ENCODE measurements at regions not wholly inside any gene's neighbourhood (a gene's known extent, or its start where the extent isn't known, plus 50 kb on each side); places are given as distances from the start of the nearest gene placed in this dataset.

DNA sequence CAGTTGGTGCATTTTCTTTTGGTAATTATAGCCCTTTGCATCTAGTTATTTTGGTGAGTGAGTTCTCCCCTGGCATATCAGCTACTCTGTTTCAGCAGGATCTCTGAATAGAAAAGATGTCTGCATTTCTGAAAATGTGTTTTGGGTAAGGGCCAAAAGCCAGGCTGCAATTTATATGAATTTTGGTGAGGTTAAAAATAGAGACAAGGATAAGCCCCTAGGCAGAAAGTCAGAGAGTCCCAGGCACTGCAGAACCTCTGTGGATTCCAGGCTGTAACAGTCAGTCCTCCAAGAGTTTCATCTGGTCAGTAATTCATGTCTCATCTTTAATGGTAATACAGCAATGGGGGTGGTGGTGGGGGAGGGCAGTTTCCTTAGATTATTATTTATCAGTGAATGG lies 53.0 kb downstream of the HDGFL1 start (continued):
- TF ChIP-seq, protein P1, sequence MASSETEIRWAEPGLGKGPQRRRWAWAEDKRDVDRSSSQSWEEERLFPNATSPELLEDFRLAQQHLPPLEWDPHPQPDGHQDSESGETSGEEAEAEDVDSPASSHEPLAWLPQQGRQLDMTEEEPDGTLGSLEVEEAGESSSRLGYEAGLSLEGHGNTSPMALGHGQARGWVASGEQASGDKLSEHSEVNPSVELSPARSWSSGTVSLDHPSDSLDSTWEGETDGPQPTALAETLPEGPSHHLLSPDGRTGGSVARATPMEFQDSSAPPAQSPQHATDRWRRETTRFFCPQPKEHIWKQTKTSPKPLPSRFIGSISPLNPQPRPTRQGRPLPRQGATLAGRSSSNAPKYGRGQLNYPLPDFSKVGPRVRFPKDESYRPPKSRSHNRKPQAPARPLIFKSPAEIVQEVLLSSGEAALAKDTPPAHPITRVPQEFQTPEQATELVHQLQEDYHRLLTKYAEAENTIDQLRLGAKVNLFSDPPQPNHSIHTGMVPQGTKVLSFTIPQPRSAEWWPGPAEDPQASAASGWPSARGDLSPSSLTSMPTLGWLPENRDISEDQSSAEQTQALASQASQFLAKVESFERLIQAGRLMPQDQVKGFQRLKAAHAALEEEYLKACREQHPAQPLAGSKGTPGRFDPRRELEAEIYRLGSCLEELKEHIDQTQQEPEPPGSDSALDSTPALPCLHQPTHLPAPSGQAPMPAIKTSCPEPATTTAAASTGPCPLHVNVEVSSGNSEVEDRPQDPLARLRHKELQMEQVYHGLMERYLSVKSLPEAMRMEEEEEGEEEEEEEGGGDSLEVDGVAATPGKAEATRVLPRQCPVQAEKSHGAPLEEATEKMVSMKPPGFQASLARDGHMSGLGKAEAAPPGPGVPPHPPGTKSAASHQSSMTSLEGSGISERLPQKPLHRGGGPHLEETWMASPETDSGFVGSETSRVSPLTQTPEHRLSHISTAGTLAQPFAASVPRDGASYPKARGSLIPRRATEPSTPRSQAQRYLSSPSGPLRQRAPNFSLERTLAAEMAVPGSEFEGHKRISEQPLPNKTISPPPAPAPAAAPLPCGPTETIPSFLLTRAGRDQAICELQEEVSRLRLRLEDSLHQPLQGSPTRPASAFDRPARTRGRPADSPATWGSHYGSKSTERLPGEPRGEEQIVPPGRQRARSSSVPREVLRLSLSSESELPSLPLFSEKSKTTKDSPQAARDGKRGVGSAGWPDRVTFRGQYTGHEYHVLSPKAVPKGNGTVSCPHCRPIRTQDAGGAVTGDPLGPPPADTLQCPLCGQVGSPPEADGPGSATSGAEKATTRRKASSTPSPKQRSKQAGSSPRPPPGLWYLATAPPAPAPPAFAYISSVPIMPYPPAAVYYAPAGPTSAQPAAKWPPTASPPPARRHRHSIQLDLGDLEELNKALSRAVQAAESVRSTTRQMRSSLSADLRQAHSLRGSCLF (CRISPR knock-in tag; IDR thresholded peaks at IDR 0.05; ENCODE audit: borderline replicate concordance) = no peak
- TF ChIP-seq ARNT (IDR thresholded peaks at IDR 0.05) (no peak), SYNCRIP (IDR thresholded peaks at IDR 0.05; ENCODE audit: insufficient read depth, low read depth, low read length) (no peak), SOX5 (CRISPR knock-in tag; IDR thresholded peaks at IDR 0.05; ENCODE audit: borderline replicate concordance) (no peak)

DNA sequence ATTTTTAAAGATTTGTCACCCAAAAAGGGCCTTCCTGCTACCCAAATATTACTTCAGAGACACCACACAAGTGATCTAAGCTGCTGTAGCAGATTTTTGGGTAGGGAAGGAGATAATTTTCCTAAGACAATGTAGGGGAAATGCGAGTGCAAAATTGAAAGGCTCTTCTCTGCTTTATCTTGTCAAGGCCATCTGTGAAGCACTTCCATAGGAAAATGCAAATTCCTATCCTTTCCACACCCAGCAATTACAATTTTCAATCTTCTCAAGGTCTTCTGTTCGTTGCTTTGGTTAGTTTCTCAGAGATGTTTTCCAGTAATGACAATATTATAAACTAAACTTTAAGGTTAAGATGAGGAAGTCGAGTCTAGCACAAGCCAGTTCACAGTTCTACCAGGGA lies 53.4 kb downstream of the HDGFL1 start:
- ChIA-PET CTCF (ENCODE audit: low intra/inter-chr PET ratio, low total read pairs) (no interaction called here), POLR2A (no interaction called here)
- TF ChIP-seq, protein P2, sequence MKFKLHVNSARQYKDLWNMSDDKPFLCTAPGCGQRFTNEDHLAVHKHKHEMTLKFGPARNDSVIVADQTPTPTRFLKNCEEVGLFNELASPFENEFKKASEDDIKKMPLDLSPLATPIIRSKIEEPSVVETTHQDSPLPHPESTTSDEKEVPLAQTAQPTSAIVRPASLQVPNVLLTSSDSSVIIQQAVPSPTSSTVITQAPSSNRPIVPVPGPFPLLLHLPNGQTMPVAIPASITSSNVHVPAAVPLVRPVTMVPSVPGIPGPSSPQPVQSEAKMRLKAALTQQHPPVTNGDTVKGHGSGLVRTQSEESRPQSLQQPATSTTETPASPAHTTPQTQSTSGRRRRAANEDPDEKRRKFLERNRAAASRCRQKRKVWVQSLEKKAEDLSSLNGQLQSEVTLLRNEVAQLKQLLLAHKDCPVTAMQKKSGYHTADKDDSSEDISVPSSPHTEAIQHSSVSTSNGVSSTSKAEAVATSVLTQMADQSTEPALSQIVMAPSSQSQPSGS (CRISPR knock-in tag; IDR thresholded peaks at IDR 0.05) = no peak
- TF ChIP-seq RORA (CRISPR knock-in tag; IDR thresholded peaks at IDR 0.05) (no peak), ZNF737 (CRISPR knock-in tag; IDR thresholded peaks at IDR 0.05; ENCODE audit: borderline replicate concordance) (no peak), ATF1 (CRISPR knock-in tag; IDR thresholded peaks at IDR 0.05) (no peak), THAP11 (CRISPR knock-in tag; IDR thresholded peaks at IDR 0.05) (no peak), HOXA5 (CRISPR knock-in tag; IDR thresholded peaks at IDR 0.05) (no peak), GTF3A (CRISPR knock-in tag; conservative IDR thresholded peaks at IDR 0.05) (no peak), ZNF747 (CRISPR knock-in tag; IDR thresholded peaks at IDR 0.05; ENCODE audit: borderline replicate concordance) (no peak), ELF1 (CRISPR knock-in tag; IDR thresholded peaks at IDR 0.05) (no peak), SRSF4 (IDR thresholded peaks at IDR 0.05; ENCODE audit: low read depth, low read length, poor library complexity, severe bottlenecking) (no peak)
- TF ChIP-seq, protein P3, sequence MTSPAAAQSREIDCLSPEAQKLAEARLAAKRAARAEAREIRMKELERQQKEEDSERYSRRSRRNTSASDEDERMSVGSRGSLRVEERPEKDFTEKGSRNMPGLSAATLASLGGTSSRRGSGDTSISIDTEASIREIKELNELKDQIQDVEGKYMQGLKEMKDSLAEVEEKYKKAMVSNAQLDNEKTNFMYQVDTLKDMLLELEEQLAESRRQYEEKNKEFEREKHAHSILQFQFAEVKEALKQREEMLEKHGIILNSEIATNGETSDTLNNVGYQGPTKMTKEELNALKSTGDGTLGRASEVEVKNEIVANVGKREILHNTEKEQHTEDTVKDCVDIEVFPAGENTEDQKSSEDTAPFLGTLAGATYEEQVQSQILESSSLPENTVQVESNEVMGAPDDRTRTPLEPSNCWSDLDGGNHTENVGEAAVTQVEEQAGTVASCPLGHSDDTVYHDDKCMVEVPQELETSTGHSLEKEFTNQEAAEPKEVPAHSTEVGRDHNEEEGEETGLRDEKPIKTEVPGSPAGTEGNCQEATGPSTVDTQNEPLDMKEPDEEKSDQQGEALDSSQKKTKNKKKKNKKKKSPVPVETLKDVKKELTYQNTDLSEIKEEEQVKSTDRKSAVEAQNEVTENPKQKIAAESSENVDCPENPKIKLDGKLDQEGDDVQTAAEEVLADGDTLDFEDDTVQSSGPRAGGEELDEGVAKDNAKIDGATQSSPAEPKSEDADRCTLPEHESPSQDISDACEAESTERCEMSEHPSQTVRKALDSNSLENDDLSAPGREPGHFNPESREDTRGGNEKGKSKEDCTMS (CRISPR knock-in tag; conservative IDR thresholded peaks at IDR 0.05) = no peak

More for the DNA sequence above, 53.4 kb downstream of the HDGFL1 start:
- peaks cover 63% of the 10 kb centered on the region for H3K9me3 ChIP-seq (ENCODE audit: low read length)
- no peak overlapping the region for H3K4me2 ChIP-seq (ENCODE audit: low read depth, low read length)
- H2AFZ ChIP-seq (ENCODE audit: low read length) = no peak overlapping the region
- intact Hi-C loops (cut with micrococcal nuclease; ENCODE audit: unreplicated experiment) = no loop called here
- BruUV-seq (replicated peaks) = no TSS peak
- H3K4me1 ChIP-seq (ENCODE audit: insufficient read depth, low read length) = no peaks in the 10 kb centered on the region
- no peaks in the 10 kb centered on the region for H3K27me3 ChIP-seq (ENCODE audit: control insufficient read depth in 1 of 2, insufficient read depth in 2 of 2, low read length in 2 of 2)
- FAIRE-seq (no peak), DNase-seq (ENCODE audit: low spot score) (no peak), ATAC-seq (no peak)
- WGBS (ENCODE audit: low lambda C conversion rate) = 2% methylated on average over 3 of the region's 3 CpGs
- H3K27ac ChIP-seq (ENCODE audit: extremely low read length, insufficient read depth, low read length) = no peak overlapping the region
- H3K79me2 ChIP-seq (ENCODE audit: insufficient read depth, low read length) = no peaks in the 10 kb centered on the region
- no peaks in the 10 kb centered on the region for H3K36me3 ChIP-seq (replicated peaks in 1 of 2; ENCODE audit: control insufficient read depth in 1 of 2, insufficient read depth in 2 of 2, low read length in 2 of 2)
- in situ Hi-C loops (cut with HindIII; ENCODE audit: extremely low pct_ligation_motif_present, low pct_unique_long_range_greater_than_20kb) = no loop called here
- H4K20me1 ChIP-seq (ENCODE audit: insufficient read depth, low read length) = no peaks in the 10 kb centered on the region
- no peak overlapping the region for H3K9ac ChIP-seq (ENCODE audit: insufficient read depth, low read depth, low read length)
- no peak overlapping the region for H3K4me3 ChIP-seq (replicated peaks in 1 of 3; ENCODE audit: insufficient read depth in 1 of 3, low read depth in 2 of 3, low read length in 3 of 3)

Data from HepG2 (cell line).